ENCODE measurements at regions not wholly inside any gene's neighbourhood (a gene's known extent, or its start where the extent isn't known, plus 50 kb on each side); places are given as distances from the start of the nearest gene placed in this dataset.

- H3K9ac ChIP-seq (ENCODE audit: low read depth in 2 of 2, low read length in 2 of 2) = no peak overlapping the region
- no peak for DNase-seq
- no peaks in the 10 kb centered on the region for H3K4me1 ChIP-seq
- TF ChIP-seq CTCF (IDR thresholded peaks at IDR 0.05) = no peak
- H3K9me3 ChIP-seq = no peaks in the 10 kb centered on the region
- H3K36me3 ChIP-seq = no peaks in the 10 kb centered on the region
- no peak overlapping the region for H3K4me3 ChIP-seq
- no peak overlapping the region for H3K27ac ChIP-seq
- intact Hi-C loops (cut with DNase I) = no loop called here
- H3K27me3 ChIP-seq = no peaks in the 10 kb centered on the region
Measured at GRCh38 chr5:52469420-52469819, 318.3 kb upstream of the ITGA1 start.

- no peak for TF ChIP-seq CTCF (IDR thresholded peaks at IDR 0.05)
- Histone ChIP-seq H3K27ac (no peak overlapping the region), H3K4me3 (no peak overlapping the region), H3K9ac (ENCODE audit: low read depth in 2 of 2, low read length in 2 of 2) (no peak overlapping the region), H3K9me3 (no peaks in the 10 kb centered on the region), H3K4me1 (no peaks in the 10 kb centered on the region), H3K36me3 (no peaks in the 10 kb centered on the region), H3K27me3 (no peaks in the 10 kb centered on the region)
- no peak for DNase-seq
- intact Hi-C loops (cut with DNase I) = no loop called here
Measured at GRCh38 chr5:52469835-52470234, 317.9 kb upstream of the ITGA1 start.

GRCh38 chr5:52476346-52476745 is 311.4 kb upstream of the ITGA1 start:
- Histone ChIP-seq H3K27me3 (no peaks in the 10 kb centered on the region), H3K9me3 (no peaks in the 10 kb centered on the region), H3K36me3 (no peaks in the 10 kb centered on the region), H3K9ac (ENCODE audit: low read depth in 2 of 2, low read length in 2 of 2) (no peak overlapping the region), H3K4me1 (no peaks in the 10 kb centered on the region), H3K27ac (no peak overlapping the region), H3K4me3 (no peak overlapping the region)
- DNase-seq = no peak
- intact Hi-C loops (cut with DNase I) = no loop called here
- no peak for TF ChIP-seq CTCF (IDR thresholded peaks at IDR 0.05)

- Histone ChIP-seq H3K27ac (no peak overlapping the region), H3K9me3 (no peaks in the 10 kb centered on the region), H3K4me1 (no peaks in the 10 kb centered on the region), H3K36me3 (no peaks in the 10 kb centered on the region), H3K4me3 (no peak overlapping the region), H3K9ac (ENCODE audit: low read depth in 2 of 2, low read length in 2 of 2) (no peak overlapping the region), H3K27me3 (no peaks in the 10 kb centered on the region)
- intact Hi-C loops (cut with DNase I) = no loop called here
- TF ChIP-seq CTCF (IDR thresholded peaks at IDR 0.05) = no peak
- no peak for DNase-seq
Measured at GRCh38 chr5:52481201-52481600, 306.5 kb upstream of the ITGA1 start.

- Histone ChIP-seq H3K27me3 (no peaks in the 10 kb centered on the region), H3K36me3 (no peaks in the 10 kb centered on the region), H3K4me1 (no peaks in the 10 kb centered on the region), H3K27ac (no peak overlapping the region), H3K4me3 (no peak overlapping the region), H3K9ac (ENCODE audit: low read depth in 2 of 2, low read length in 2 of 2) (no peak overlapping the region), H3K9me3 (no peaks in the 10 kb centered on the region)
- no peak for DNase-seq
- intact Hi-C loops (cut with DNase I) = no loop called here
- TF ChIP-seq CTCF (IDR thresholded peaks at IDR 0.05) = no peak
Measured at GRCh38 chr5:52481851-52482250, 305.9 kb upstream of the ITGA1 start.

All from colonic mucosa (tissue), 4 donors.